DOHH2 (cell line): ENCODE measurements at regions not wholly inside any gene's neighbourhood (a gene's known extent, or its start where the extent isn't known, plus 50 kb on each side); places are given as distances from the start of the nearest gene placed in this dataset.

Source experiments
- H3F3A ChIP-seq: fragments of 200-600 bp; sonication (generic), shearing (Covaris generic); 2 replicates; pipeline ENCODE4 v1.6.0; 2016; ENCODE audit warnings: antibody characterized with exemption, mild to moderate bottlenecking; ENCODE audit not compliant: control insufficient read depth, insufficient read depth
- H3K27ac ChIP-seq: fragments of 200-600 bp; sonication (generic); 2 replicates; pipeline ENCODE4 v1.5.1; 2014; ENCODE audit warnings: low read depth, mild to moderate bottlenecking, low read length, moderate library complexity
- H3K27me3 ChIP-seq: fragments of 200-600 bp; sonication (generic); 2 replicates; pipeline ENCODE4 v1.6.1; 2014; ENCODE audit warnings: mild to moderate bottlenecking, low read length, mixed read lengths; ENCODE audit not compliant: control insufficient read depth
- H3K36me3 ChIP-seq: fragments of 200-600 bp; sonication (generic); 2 replicates; pipeline ENCODE4 v1.6.1; 2014; ENCODE audit warnings: mild to moderate bottlenecking, low read length, moderate library complexity, mixed read lengths; ENCODE audit not compliant: control insufficient read depth
- H3K4me1 ChIP-seq: fragments of 200-600 bp; sonication (generic); 2 replicates; pipeline ENCODE4 v1.6.1; 2014; ENCODE audit warnings: mild to moderate bottlenecking, low read length, mixed read lengths; ENCODE audit not compliant: control insufficient read depth
- H3K4me2 ChIP-seq: fragments of 200-600 bp; sonication (generic); 2 replicates; pipeline ENCODE4 v1.6.0; 2014; ENCODE audit warnings: mild to moderate bottlenecking, low read length, moderate library complexity
- H3K4me3 ChIP-seq: fragments of 200-600 bp; sonication (generic); 2 replicates; pipeline ENCODE4 v1.5.1; 2014; ENCODE audit warnings: mild to moderate bottlenecking, low read length, mixed read lengths
- H3K79me2 ChIP-seq: fragments of 200-600 bp; sonication (generic); 2 replicates; pipeline ENCODE4 v1.6.1; 2014; ENCODE audit warnings: mild to moderate bottlenecking, low read length, mixed read lengths; ENCODE audit not compliant: control insufficient read depth
- H3K9me2 ChIP-seq: fragments of 200-600 bp; sonication (generic); replicated peaks from 2 replicates; pipeline ENCODE4 v1.6.1; 2014; ENCODE audit warnings: mild to moderate bottlenecking, low read length, mixed read lengths; ENCODE audit not compliant: control insufficient read depth
- H3K9me3 ChIP-seq: fragments of 200-600 bp; sonication (generic); 2 replicates; pipeline ENCODE4 v1.6.1; 2014; ENCODE audit warnings: antibody characterized with exemption, low read length, mixed read lengths; ENCODE audit not compliant: control insufficient read depth, insufficient read depth
- H4K20me1 ChIP-seq: fragments of 200-600 bp; sonication (generic); 2 replicates; pipeline ENCODE4 v1.6.0; 2014; ENCODE audit warnings: low read depth, mild to moderate bottlenecking, antibody characterized with exemption, low read length, moderate library complexity; ENCODE audit not compliant: control insufficient read depth, insufficient read depth
- EZH2phosphoT487 ChIP-seq: fragments of 200-600 bp; sonication (generic); IDR thresholded peaks from 2 replicates; pipeline ENCODE4 v1.6.1; 2017; ENCODE audit warnings: borderline replicate concordance, mild to moderate bottlenecking, antibody characterized with exemption, low read length, moderate library complexity, mixed read lengths
- TF ChIP-seq, protein P1 (sequence below): fragments of 200-600 bp; sonication (generic); IDR thresholded peaks from one replicate; pipeline ENCODE4 v1.5.1; 2014; ENCODE audit warnings: antibody characterized with exemption, mild to moderate bottlenecking, low read depth, low read length; ENCODE audit not compliant: poor library complexity, severe bottlenecking

GRCh38 chr1:56401191-56401590 lies 178.2 kb downstream of the PLPP3 start:
- Histone ChIP-seq H3K4me1 (peaks cover 15% of the 10 kb centered on the region), H3K9me3 (no peaks in the 10 kb centered on the region), H3K27ac (no peak overlapping the region), H3K4me3 (no peak overlapping the region), H3K4me2 (0 out of 2 replicates have a peak overlapping the region, but pooled peaks have one; percentile 11), H3K79me2 (no peaks in the 10 kb centered on the region), H3K27me3 (no peaks in the 10 kb centered on the region; the same call in 1 of the 2 replicates), H3K9me2 (no peaks in the 10 kb centered on the region), H3F3A (no peaks in the 10 kb centered on the region), H3K36me3 (no peaks in the 10 kb centered on the region), H4K20me1 (no peaks in the 10 kb centered on the region)
- TF ChIP-seq, protein P1, sequence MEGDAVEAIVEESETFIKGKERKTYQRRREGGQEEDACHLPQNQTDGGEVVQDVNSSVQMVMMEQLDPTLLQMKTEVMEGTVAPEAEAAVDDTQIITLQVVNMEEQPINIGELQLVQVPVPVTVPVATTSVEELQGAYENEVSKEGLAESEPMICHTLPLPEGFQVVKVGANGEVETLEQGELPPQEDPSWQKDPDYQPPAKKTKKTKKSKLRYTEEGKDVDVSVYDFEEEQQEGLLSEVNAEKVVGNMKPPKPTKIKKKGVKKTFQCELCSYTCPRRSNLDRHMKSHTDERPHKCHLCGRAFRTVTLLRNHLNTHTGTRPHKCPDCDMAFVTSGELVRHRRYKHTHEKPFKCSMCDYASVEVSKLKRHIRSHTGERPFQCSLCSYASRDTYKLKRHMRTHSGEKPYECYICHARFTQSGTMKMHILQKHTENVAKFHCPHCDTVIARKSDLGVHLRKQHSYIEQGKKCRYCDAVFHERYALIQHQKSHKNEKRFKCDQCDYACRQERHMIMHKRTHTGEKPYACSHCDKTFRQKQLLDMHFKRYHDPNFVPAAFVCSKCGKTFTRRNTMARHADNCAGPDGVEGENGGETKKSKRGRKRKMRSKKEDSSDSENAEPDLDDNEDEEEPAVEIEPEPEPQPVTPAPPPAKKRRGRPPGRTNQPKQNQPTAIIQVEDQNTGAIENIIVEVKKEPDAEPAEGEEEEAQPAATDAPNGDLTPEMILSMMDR = no peak
- TF ChIP-seq EZH2phosphoT487 = no peak

- no peaks in the 10 kb centered on the region for H3K36me3 ChIP-seq
- TF ChIP-seq EZH2phosphoT487 = no peak
- TF ChIP-seq, protein P1 = no peak
- H3K4me1 ChIP-seq = peaks cover 15% of the 10 kb centered on the region
- H3K4me2 ChIP-seq = no peak overlapping the region
- no peak overlapping the region for H3K4me3 ChIP-seq
- H3K9me3 ChIP-seq = no peaks in the 10 kb centered on the region
- H4K20me1 ChIP-seq = no peaks in the 10 kb centered on the region
- H3K27me3 ChIP-seq = no peaks in the 10 kb centered on the region; the same call in 1 of the 2 replicates
- H3F3A ChIP-seq = no peaks in the 10 kb centered on the region
- H3K79me2 ChIP-seq = no peaks in the 10 kb centered on the region
- no peaks in the 10 kb centered on the region for H3K9me2 ChIP-seq
- H3K27ac ChIP-seq = no peak overlapping the region
Observed at GRCh38 chr1:56400526-56400925, 178.8 kb downstream of the PLPP3 start.

GRCh38 chr1:56399795-56400194 lies 179.6 kb downstream of the PLPP3 start:
- no peak overlapping the region for H3K27ac ChIP-seq
- H4K20me1 ChIP-seq = no peaks in the 10 kb centered on the region
- no peaks in the 10 kb centered on the region; the same call in 1 of the 2 replicates for H3K27me3 ChIP-seq
- no peaks in the 10 kb centered on the region for H3K79me2 ChIP-seq
- H3K36me3 ChIP-seq = no peaks in the 10 kb centered on the region
- H3F3A ChIP-seq = no peaks in the 10 kb centered on the region
- H3K4me2 ChIP-seq = no peak overlapping the region
- H3K9me2 ChIP-seq = no peaks in the 10 kb centered on the region
- no peak overlapping the region for H3K4me3 ChIP-seq
- H3K4me1 ChIP-seq = peaks cover 15% of the 10 kb centered on the region
- no peak for TF ChIP-seq EZH2phosphoT487
- TF ChIP-seq, protein P1 = no peak
- no peaks in the 10 kb centered on the region for H3K9me3 ChIP-seq
